GM12864 (cell line): ENCODE measurements at regions not wholly inside any gene's neighbourhood (a gene's known extent, or its start where the extent isn't known, plus 50 kb on each side); places are given as distances from the start of the nearest gene placed in this dataset.
"Not testable (repeated sequence)": the region's sequence is repeated elsewhere in the genome, so short reads cannot be mapped to it uniquely, and the experiment has no call there.

Source experiments
- DNase-seq: peaks from one replicate; pipeline ENCODE4 v3.0.0-alpha.2; 2011; ENCODE audit warnings: low read depth
- H3K4me3 ChIP-seq: 2 replicates; pipeline ENCODE4 v1.5.1; 2011; ENCODE audit warnings: mild to moderate bottlenecking, low read depth, low read length, control low read depth
- TF ChIP-seq, protein P1 (sequence below): IDR thresholded peaks from 2 replicates; pipeline ENCODE4 v1.5.1; 2011; ENCODE audit warnings: low read depth, mild to moderate bottlenecking, moderate library complexity, low read length, control low read depth, inconsistent platforms; ENCODE audit errors: missing control alignments

DNA sequence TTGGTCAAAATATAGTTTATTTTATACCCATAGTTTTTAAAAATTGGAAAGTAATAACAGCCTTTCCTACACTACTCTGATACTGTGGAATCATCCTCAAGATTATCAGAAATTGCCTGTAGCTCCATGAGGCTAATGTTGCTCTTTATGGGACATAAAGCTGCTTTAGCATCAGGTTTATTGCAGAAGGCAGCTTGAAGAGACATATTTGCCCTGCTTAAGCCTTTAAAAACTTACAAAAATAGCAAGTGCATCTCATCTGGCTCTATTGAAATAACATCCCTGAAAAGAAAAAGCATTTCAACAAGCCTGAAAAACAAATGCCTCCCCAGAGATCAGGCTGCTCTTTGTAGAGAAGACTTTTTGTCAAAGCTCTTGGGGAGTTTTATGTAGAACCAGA lies 142.9 kb upstream of the MON1B start:
- TF ChIP-seq, protein P1, sequence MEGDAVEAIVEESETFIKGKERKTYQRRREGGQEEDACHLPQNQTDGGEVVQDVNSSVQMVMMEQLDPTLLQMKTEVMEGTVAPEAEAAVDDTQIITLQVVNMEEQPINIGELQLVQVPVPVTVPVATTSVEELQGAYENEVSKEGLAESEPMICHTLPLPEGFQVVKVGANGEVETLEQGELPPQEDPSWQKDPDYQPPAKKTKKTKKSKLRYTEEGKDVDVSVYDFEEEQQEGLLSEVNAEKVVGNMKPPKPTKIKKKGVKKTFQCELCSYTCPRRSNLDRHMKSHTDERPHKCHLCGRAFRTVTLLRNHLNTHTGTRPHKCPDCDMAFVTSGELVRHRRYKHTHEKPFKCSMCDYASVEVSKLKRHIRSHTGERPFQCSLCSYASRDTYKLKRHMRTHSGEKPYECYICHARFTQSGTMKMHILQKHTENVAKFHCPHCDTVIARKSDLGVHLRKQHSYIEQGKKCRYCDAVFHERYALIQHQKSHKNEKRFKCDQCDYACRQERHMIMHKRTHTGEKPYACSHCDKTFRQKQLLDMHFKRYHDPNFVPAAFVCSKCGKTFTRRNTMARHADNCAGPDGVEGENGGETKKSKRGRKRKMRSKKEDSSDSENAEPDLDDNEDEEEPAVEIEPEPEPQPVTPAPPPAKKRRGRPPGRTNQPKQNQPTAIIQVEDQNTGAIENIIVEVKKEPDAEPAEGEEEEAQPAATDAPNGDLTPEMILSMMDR, result no peak
- no peak overlapping the region for H3K4me3 ChIP-seq
- no peak for DNase-seq

- no peak overlapping the region for H3K4me3 ChIP-seq
- TF ChIP-seq, protein P1, result no peak
- no peak for DNase-seq
These were observed 141.4 kb upstream of the MON1B start for GRCh38 chr16:77049577-77049976.

GRCh38 chr16:77056597-77056996 lies 134.4 kb upstream of the MON1B start:
- DNase-seq, H3K4me3 ChIP-seq: not testable (repeated sequence)

DNA sequence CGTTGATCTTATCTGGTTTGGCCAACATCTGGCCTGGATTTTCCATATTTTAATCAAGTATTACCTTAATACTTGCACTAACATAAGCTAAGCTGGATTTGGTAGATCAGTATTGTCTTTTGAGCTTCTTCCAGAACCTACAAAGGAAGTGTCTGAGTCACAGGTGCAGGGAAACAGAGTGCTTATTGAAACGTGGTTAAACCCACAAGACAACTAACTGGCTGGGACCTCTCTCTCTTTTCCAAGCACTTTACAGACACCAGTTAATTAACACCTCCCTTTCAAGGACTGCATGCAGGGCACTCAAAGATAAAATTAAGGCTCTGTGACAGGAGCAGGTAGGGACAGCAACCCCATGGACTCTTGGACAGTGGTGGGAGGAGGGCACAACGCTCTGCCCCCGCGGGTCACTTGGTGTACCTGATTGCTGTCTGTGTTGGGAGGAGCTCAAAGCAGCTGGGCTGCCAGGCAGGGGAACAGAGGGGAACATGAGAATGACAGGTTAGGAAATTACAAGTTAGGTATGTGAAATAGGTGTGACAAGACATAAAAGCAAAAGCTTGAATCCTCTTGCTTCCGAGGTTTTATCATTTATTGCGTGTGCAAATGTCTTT lies 133.7 kb upstream of the MON1B start:
- no peak overlapping the region for H3K4me3 ChIP-seq
- DNase-seq, result no peak
- TF ChIP-seq, protein P1, result no peak

DNA sequence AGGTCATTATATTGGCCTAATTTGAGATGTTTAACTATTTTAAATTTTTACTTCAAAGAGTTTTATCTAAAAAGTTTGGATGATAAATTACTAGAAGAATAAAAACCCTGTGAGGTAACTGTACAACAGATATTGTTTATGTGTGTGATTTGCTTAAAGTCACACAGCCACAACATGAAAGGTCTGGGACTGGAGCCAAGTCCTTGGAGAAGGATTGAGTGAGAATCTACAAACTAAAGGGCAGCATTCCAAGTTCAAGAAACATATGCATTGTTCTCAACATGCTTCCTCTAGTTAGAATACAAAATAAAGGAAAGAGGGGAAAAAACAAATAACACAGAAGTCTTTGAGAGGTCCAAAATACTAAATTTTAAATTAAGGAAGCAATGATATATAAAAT lies 131.5 kb upstream of the MON1B start:
- TF ChIP-seq, protein P1, result no peak
- DNase-seq, result no peak

GRCh38 chr16:77060614-77061013 lies 130.4 kb upstream of the MON1B start:
- DNase-seq, result no peak
- H3K4me3 ChIP-seq, result no peak overlapping the region
- TF ChIP-seq, protein P1, result no peak

More for the DNA sequence above, 131.5 kb upstream of the MON1B start:
- no peak overlapping the region for H3K4me3 ChIP-seq

GRCh38 chr16:77062878-77063675 lies 127.9 kb upstream of the MON1B start:
- H3K4me3 ChIP-seq, result no peak overlapping the region
- no peak for DNase-seq
- TF ChIP-seq, protein P1, result no peak
